SK-N-SH treated with all-trans-retinoic acid at 6 μM for 48 hours (cell line): ENCODE measurements at regions not wholly inside any gene's neighbourhood (a gene's known extent, or its start where the extent isn't known, plus 50 kb on each side); places are given as distances from the start of the nearest gene placed in this dataset.

ENCODE experiments used
- ATAC-seq: fragments of 200-7000 bp; cut with Tn5 transposase; 3 replicates; pipeline ENCODE4 v1.9.1; 2020; ENCODE audit warnings: mild to moderate bottlenecking, moderate library complexity
- ARNTL ChIP-seq: fragments of 450-650 bp; formaldehyde crosslinking; IDR thresholded peaks from 2 replicates; pipeline ENCODE4 v1.5.0; 2020; ENCODE audit warnings: low read depth, mild to moderate bottlenecking, moderate library complexity, borderline replicate concordance
- BACH2 ChIP-seq: fragments of 250-450 bp; sonication (Bioruptor Pico); IDR thresholded peaks from 2 replicates; pipeline ENCODE4 v1.9.0; 2021; ENCODE audit warnings: mild to moderate bottlenecking, borderline replicate concordance
- CREB5 ChIP-seq: fragments of 250-450 bp; sonication (Bioruptor Pico); IDR thresholded peaks from 2 replicates; pipeline ENCODE4 v1.5.1; 2020; ENCODE audit warnings: low read depth, mild to moderate bottlenecking, moderate library complexity
- CSDC2 ChIP-seq: fragments of 250-450 bp; sonication (Bioruptor Pico); IDR thresholded peaks from 2 replicates; pipeline ENCODE4 v1.5.0; 2020; ENCODE audit warnings: mild to moderate bottlenecking, moderate library complexity
- CSRNP3 ChIP-seq: fragments of 250-450 bp; sonication (Bioruptor Pico); IDR thresholded peaks from 2 replicates; pipeline ENCODE4 v1.5.1; 2021; ENCODE audit warnings: mild to moderate bottlenecking, moderate library complexity
- ESRRG ChIP-seq: fragments of 250-450 bp; sonication (Bioruptor Pico); IDR thresholded peaks from 2 replicates; pipeline ENCODE4 v1.6.1; 2021; ENCODE audit warnings: mild to moderate bottlenecking
- OSR1 ChIP-seq: fragments of 250-450 bp; sonication (Bioruptor Pico); IDR thresholded peaks from 2 replicates; pipeline ENCODE4 v1.8.0; 2022; ENCODE audit warnings: moderate library complexity, mild to moderate bottlenecking, inconsistent platforms
- PATZ1 ChIP-seq: fragments of 250-450 bp; sonication (Bioruptor Pico); IDR thresholded peaks from 2 replicates; pipeline ENCODE4 v1.8.0; 2020; ENCODE audit warnings: mild to moderate bottlenecking, moderate library complexity, borderline replicate concordance
- POU6F1 ChIP-seq: fragments of 250-450 bp; sonication (Bioruptor Pico); IDR thresholded peaks from 2 replicates; pipeline ENCODE4 v1.8.0; 2021; ENCODE audit warnings: low read depth, mild to moderate bottlenecking, moderate library complexity, borderline replicate concordance
- PPARA ChIP-seq: fragments of 250-450 bp; sonication (Bioruptor Pico); IDR thresholded peaks from 2 replicates; pipeline ENCODE4 v1.5.0; 2020; ENCODE audit warnings: mild to moderate bottlenecking, borderline replicate concordance
- RARB ChIP-seq: fragments of 250-450 bp; sonication (Bioruptor Pico); IDR thresholded peaks from 2 replicates; pipeline ENCODE4 v1.8.0; 2021; ENCODE audit warnings: mild to moderate bottlenecking, moderate library complexity
- SNAI2 ChIP-seq: fragments of 250-450 bp; sonication (Bioruptor Pico); IDR thresholded peaks from 2 replicates; pipeline ENCODE4 v1.5.0; 2020; ENCODE audit warnings: mild to moderate bottlenecking, moderate library complexity
- TCF4 ChIP-seq: fragments of 250-450 bp; sonication (Bioruptor Pico); IDR thresholded peaks from 2 replicates; pipeline ENCODE4 v1.8.0; 2021; ENCODE audit warnings: mild to moderate bottlenecking, moderate library complexity, borderline replicate concordance
- TOX ChIP-seq: fragments of 250-450 bp; sonication (Bioruptor Pico); IDR thresholded peaks from 2 replicates; pipeline ENCODE4 v1.8.0; 2021; ENCODE audit warnings: mild to moderate bottlenecking, moderate library complexity, borderline replicate concordance
- TSHZ2 ChIP-seq: fragments of 250-450 bp; sonication (Bioruptor Pico); IDR thresholded peaks from 2 replicates; pipeline ENCODE4 v1.5.0; 2020; ENCODE audit warnings: mild to moderate bottlenecking, moderate library complexity
- ZFP3 ChIP-seq: fragments of 250-450 bp; sonication (Bioruptor Pico); IDR thresholded peaks from 2 replicates; pipeline ENCODE4 v1.5.0; 2020; ENCODE audit warnings: mild to moderate bottlenecking, moderate library complexity
- ZFP30 ChIP-seq: fragments of 450-650 bp; formaldehyde crosslinking; IDR thresholded peaks from 2 replicates; pipeline ENCODE4 v1.5.0; 2022; ENCODE audit warnings: mild to moderate bottlenecking, moderate library complexity
- ZNF565 ChIP-seq: fragments of 450-650 bp; formaldehyde crosslinking; conservative IDR thresholded peaks from 2 replicates; pipeline ENCODE4 v1.5.0; 2020; ENCODE audit warnings: low read depth, mild to moderate bottlenecking, moderate library complexity
- ZNF70 ChIP-seq: fragments of 450-650 bp; formaldehyde crosslinking; IDR thresholded peaks from 2 replicates; pipeline ENCODE4 v1.5.0; 2020; ENCODE audit warnings: mild to moderate bottlenecking, moderate library complexity
- ZNF8 ChIP-seq: fragments of 450-650 bp; formaldehyde crosslinking; IDR thresholded peaks from 2 replicates; pipeline ENCODE4 v1.5.0; 2020; ENCODE audit warnings: mild to moderate bottlenecking, moderate library complexity

GRCh38 chr9:89754193-89754592 is 149.4 kb downstream of the GADD45G start:
- no peak for ATAC-seq
- TF ChIP-seq SNAI2 (CRISPR knock-in tag) (no peak), CSRNP3 (CRISPR knock-in tag) (no peak)

- ATAC-seq: no peak
- no peak for TF ChIP-seq ARNTL (CRISPR knock-in tag)
- TF ChIP-seq ZNF565 (CRISPR knock-in tag): no peak
- no peak for TF ChIP-seq CSDC2 (CRISPR knock-in tag)
- TF ChIP-seq ZFP3 (CRISPR knock-in tag): no peak
- no peak for TF ChIP-seq TOX
- TF ChIP-seq OSR1: no peak
- TF ChIP-seq ESRRG (CRISPR knock-in tag): no peak
- no peak for TF ChIP-seq SNAI2 (CRISPR knock-in tag)
- no peak for TF ChIP-seq ZNF8 (CRISPR knock-in tag)
- no peak for TF ChIP-seq BACH2 (CRISPR knock-in tag)
- TF ChIP-seq PPARA: no peak
- no peak for TF ChIP-seq POU6F1 (CRISPR knock-in tag)
- no peak for TF ChIP-seq CREB5 (CRISPR knock-in tag)
- TF ChIP-seq TCF4 (CRISPR knock-in tag): no peak
- no peak for TF ChIP-seq RARB (CRISPR knock-in tag)
Observed at GRCh38 chr9:89755821-89756220, 151.0 kb downstream of the GADD45G start.

GRCh38 chr9:89756891-89757537 is 152.2 kb downstream of the GADD45G start:
- ATAC-seq: no peak
- no peak for TF ChIP-seq ESRRG (CRISPR knock-in tag)
- TF ChIP-seq CSRNP3 (CRISPR knock-in tag): no peak
- no peak for TF ChIP-seq TSHZ2 (CRISPR knock-in tag)
- no peak for TF ChIP-seq ZFP3 (CRISPR knock-in tag)
- TF ChIP-seq PPARA: no peak

- ATAC-seq: no peak
- TF ChIP-seq SNAI2 (CRISPR knock-in tag) (no peak), ARNTL (CRISPR knock-in tag) (no peak), ZFP30 (CRISPR knock-in tag) (no peak), OSR1 (no peak), PATZ1 (no peak), ZNF70 (no peak), CSDC2 (CRISPR knock-in tag) (no peak), ZFP3 (CRISPR knock-in tag) (no peak), CREB5 (CRISPR knock-in tag) (no peak), TCF4 (CRISPR knock-in tag) (no peak), POU6F1 (CRISPR knock-in tag) (no peak)
Observed at GRCh38 chr9:89757776-89758528, 153.1 kb downstream of the GADD45G start.
